ENCODE measurements at regions not wholly inside any gene's neighbourhood (a gene's known extent, or its start where the extent isn't known, plus 50 kb on each side); places are given as distances from the start of the nearest gene placed in this dataset.

DNA sequence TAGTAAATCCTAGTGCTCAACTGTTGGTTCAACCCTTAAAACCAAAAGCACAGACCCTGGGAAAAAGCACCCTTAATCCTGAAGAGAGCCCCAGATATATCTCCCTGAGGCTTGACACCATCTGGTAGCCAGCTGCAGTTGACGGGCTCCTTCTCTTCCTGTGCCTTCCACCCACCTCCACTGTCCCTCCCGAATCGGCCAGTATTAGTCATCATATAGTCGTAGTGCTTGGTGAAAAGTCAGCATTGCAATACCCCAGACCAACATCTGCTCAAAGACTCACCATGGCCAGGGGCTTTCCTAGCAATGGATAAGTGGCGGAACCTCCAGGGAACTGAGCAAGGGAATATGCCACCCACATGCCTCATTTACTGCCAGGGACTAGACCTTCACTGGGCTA lies 125.6 kb upstream of the CRBN start:
- no peak for TF ChIP-seq CTCF (conservative IDR thresholded peaks at IDR 0.05)
- TF ChIP-seq ZFX (IDR thresholded peaks at IDR 0.05) = no peak

All from C4-2B (cell line).